H1 (cell line): ENCODE measurements at regions not wholly inside any gene's neighbourhood (a gene's known extent, or its start where the extent isn't known, plus 50 kb on each side); places are given as distances from the start of the nearest gene placed in this dataset.

Experiments
- SP1 ChIP-seq: IDR thresholded peaks from 2 replicates; pipeline ENCODE4 v1.6.1; 2011; ENCODE audit warnings: low read depth, low read length
- SRF ChIP-seq: IDR thresholded peaks from 2 replicates; pipeline ENCODE4 v1.6.1; 2011; ENCODE audit warnings: mild to moderate bottlenecking, low read depth, low read length, moderate library complexity
- TCF12 ChIP-seq: IDR thresholded peaks from 2 replicates; pipeline ENCODE4 v1.6.1; 2011; ENCODE audit warnings: low read depth, mild to moderate bottlenecking, low read length

- no peak for TF ChIP-seq SRF
- no peak for TF ChIP-seq SP1
- no peak for TF ChIP-seq TCF12
- TF ChIP-seq, all 59 proteins: peak for 0
These were observed 150.1 kb upstream of the ATP2B1 start (continued) for GRCh38 chr12:89858718-89859117.
